ENCODE measurements at regions not wholly inside any gene's neighbourhood (a gene's known extent, or its start where the extent isn't known, plus 50 kb on each side); places are given as distances from the start of the nearest gene placed in this dataset.

- no peaks in the 10 kb centered on the region for H3K9me3 ChIP-seq (ENCODE audit: control insufficient read depth, low read depth, low read length)
- no peak overlapping the region for H2BK120ac ChIP-seq (ENCODE audit: low read depth, low read length, poor library complexity, severe bottlenecking)
- no peak overlapping the region for H3K4ac ChIP-seq (ENCODE audit: low read depth, low read length)
- no peaks in the 10 kb centered on the region for H3K27me3 ChIP-seq (ENCODE audit: insufficient read depth, low read length)
- no peak overlapping the region for H3K27ac ChIP-seq (ENCODE audit: insufficient read length, low read depth, low read length)
- no CpG with 5 or more reads among the region's 4 CpGs for WGBS (ENCODE audit: extremely low coverage, insufficient read length, low lambda C conversion rate)
- no peak for DNase-seq
- no peaks in the 10 kb centered on the region for H4K20me1 ChIP-seq (ENCODE audit: control insufficient read depth, insufficient read depth, insufficient read length)
- no peaks in the 10 kb centered on the region for H3K79me2 ChIP-seq (ENCODE audit: insufficient read depth, low read length)
- H2BK15ac ChIP-seq (ENCODE audit: low read depth, low read length), result no peak overlapping the region
- H2BK5ac ChIP-seq (ENCODE audit: insufficient read length, low read length), result no peak overlapping the region
- no peaks in the 10 kb centered on the region for H3K4me1 ChIP-seq (ENCODE audit: insufficient read depth, low read length)
- no peak overlapping the region for H3K4me2 ChIP-seq (ENCODE audit: insufficient read depth, insufficient read length, low read length)
- no peaks in the 10 kb centered on the region for H3K79me1 ChIP-seq (ENCODE audit: insufficient read depth, low read depth, low read length, poor library complexity, severe bottlenecking)
- H2AFZ ChIP-seq (ENCODE audit: low read length), result no peak overlapping the region
- no peak overlapping the region for H3K56ac ChIP-seq (ENCODE audit: insufficient read length, low read depth, low read length)
- peaks cover 5 to 9% of the 10 kb centered on the region in 2 experiments for H3K4me1 Mint-ChIP-seq
- no peak overlapping the region for H4K5ac ChIP-seq (ENCODE audit: insufficient read length, low read depth, low read length)
- H2AK5ac ChIP-seq (ENCODE audit: insufficient read length, low read length), result no peak overlapping the region
- no peaks in the 10 kb centered on the region for H3K36me3 Mint-ChIP-seq (ENCODE audit: insufficient read depth in 1 of 3, low read depth in 3 of 3)
- H3K23ac ChIP-seq (ENCODE audit: insufficient read length, low read depth, low read length), result no peak overlapping the region
- H4K91ac ChIP-seq (ENCODE audit: insufficient read length, low read depth, low read length), result no peak overlapping the region
- H3K18ac ChIP-seq (ENCODE audit: insufficient read length, low read depth, low read length), result no peak overlapping the region
- no peaks in the 10 kb centered on the region; a peak in 1 of 5 replicates for H3K9me3 Mint-ChIP-seq
- no peaks in the 10 kb centered on the region for H3K23me2 ChIP-seq (ENCODE audit: insufficient read length, low read depth, low read length, poor library complexity, severe bottlenecking)
- TF ChIP-seq CTCF (conservative IDR thresholded peaks at IDR 0.05), result no peak
- no peak overlapping the region for H2BK20ac ChIP-seq (ENCODE audit: low read depth, low read length, poor library complexity, severe bottlenecking)
- peaks cover 61% of the 10 kb centered on the region for H3K27me3 Mint-ChIP-seq (ENCODE audit: low read depth)
- no peak overlapping the region for H3T11ph ChIP-seq (ENCODE audit: low read length)
- no peak overlapping the region for H2BK12ac ChIP-seq (ENCODE audit: insufficient read length, low read depth, low read length)
- no peak overlapping the region for H3K9ac ChIP-seq (ENCODE audit: extremely low read depth, insufficient read length, low read length)
- no peak overlapping the region for H4K8ac ChIP-seq (replicated peaks; ENCODE audit: insufficient read length, low read depth, low read length)
- no peak overlapping the region for H3K4me3 Mint-ChIP-seq
- peak overlapping the region in 1 of 3 experiments; percentile 50; a peak in 1 of 7 replicates for H3K27ac Mint-ChIP-seq
- H3K14ac ChIP-seq (ENCODE audit: insufficient read depth, low read length), result no peak overlapping the region
Measured at GRCh38 chr20:22503577-22503976, 80.8 kb downstream of the FOXA2 start.

Measured in H9 (cell line).